Stimulated activated CD4-positive, alpha-beta T cell treated with anti-CD3 and anti-CD28 coated beads, Interleukin-4, amount 100 ng/mL, for 48 hours (primary cell): ENCODE measurements at regions not wholly inside any gene's neighbourhood (a gene's known extent, or its start where the extent isn't known, plus 50 kb on each side); places are given as distances from the start of the nearest gene placed in this dataset.
"Not testable (repeated sequence)": the region's sequence is repeated elsewhere in the genome, so short reads cannot be mapped to it uniquely, and the experiment has no call there.

Experiments
- DNase-seq, 2 donors: peaks; one replicate each; pipeline ENCODE4 v3.0.0-alpha.2; 2020; ENCODE audit warnings: low read depth in 2 of 2

- DNase-seq = no peak
Measured at GRCh38 chr17:5747276-5747675, 163.0 kb upstream of the NLRP1 start.

GRCh38 chr17:5747964-5748363, 163.7 kb upstream of the NLRP1 start:
- DNase-seq = no peak

- DNase-seq = no peak
Measured at GRCh38 chr17:5753421-5753820, 169.1 kb upstream of the NLRP1 start.

GRCh38 chr17:5757314-5757907, 173.1 kb upstream of the NLRP1 start:
- no peak for DNase-seq

- no peak for DNase-seq
Measured at GRCh38 chr17:5758651-5759050, 174.3 kb upstream of the NLRP1 start.

GRCh38 chr17:5759501-5759925, 175.2 kb upstream of the NLRP1 start:
- DNase-seq = no peak

GRCh38 chr17:5762191-5762590, 177.9 kb upstream of the NLRP1 start:
- DNase-seq = no peak

GRCh38 chr17:5763595-5764306, 179.4 kb upstream of the NLRP1 start:
- DNase-seq = no peak

GRCh38 chr17:5769593-5770354, 185.5 kb upstream of the NLRP1 start:
- no peak for DNase-seq

GRCh38 chr17:5770441-5771270, 186.3 kb upstream of the NLRP1 start:
- no peak for DNase-seq

GRCh38 chr17:5771271-5771577, 186.9 kb upstream of the NLRP1 start:
- DNase-seq = not testable (repeated sequence)

GRCh38 chr17:5772017-5772416, 187.7 kb upstream of the NLRP1 start:
- not testable (repeated sequence) for DNase-seq

GRCh38 chr17:5772720-5773119, 188.4 kb upstream of the NLRP1 start:
- no peak for DNase-seq

GRCh38 chr17:5773816-5774360, 189.6 kb upstream of the NLRP1 start:
- DNase-seq = no peak

- no peak for DNase-seq
Measured at GRCh38 chr17:5775098-5775497, 190.8 kb upstream of the NLRP1 start.

GRCh38 chr17:5780476-5780875, 196.2 kb upstream of the NLRP1 start:
- no peak for DNase-seq

- DNase-seq = no peak
Measured at GRCh38 chr17:5781236-5781927, 197.1 kb upstream of the NLRP1 start.

- no peak for DNase-seq
Measured at GRCh38 chr17:5783269-5783668, 199.0 kb upstream of the NLRP1 start.

GRCh38 chr17:5783851-5784250, 199.5 kb upstream of the NLRP1 start:
- DNase-seq = no peak

- no peak for DNase-seq
Measured at GRCh38 chr17:5784791-5785190, 200.5 kb upstream of the NLRP1 start.

- DNase-seq = no peak
Measured at GRCh38 chr17:5785338-5785737, 201.0 kb upstream of the NLRP1 start.
